Gastrocnemius medialis (tissue), 4 donors: ENCODE measurements at regions not wholly inside any gene's neighbourhood (a gene's known extent, or its start where the extent isn't known, plus 50 kb on each side); places are given as distances from the start of the nearest gene placed in this dataset.

Experiments used
- POLR2A ChIP-seq, 2 donors: fragments of 450-650 bp; IDR thresholded peaks; one replicate each; pipeline ENCODE4 v1.6.1; 2017; ENCODE audit warnings: antibody characterized with exemption in 2 of 2, mild to moderate bottlenecking in 2 of 2, moderate library complexity in 2 of 2
- TF ChIP-seq, protein P1 (sequence below), 5 experiments: fragments of 450-650 bp in 3 of 5; fragments of 200-600 bp in 2 of 5; sonication (generic) in 2 of 5; IDR thresholded peaks in 4 of 5; conservative IDR thresholded peaks in 1 of 5; 1 replicate in 4 of 5; 2 replicates in 1 of 5; pipeline ENCODE4 v1.5.1; 2016 to 2019; ENCODE audit warnings: antibody characterized with exemption in 5 of 5, mild to moderate bottlenecking in 3 of 5, moderate library complexity in 3 of 5

DNA sequence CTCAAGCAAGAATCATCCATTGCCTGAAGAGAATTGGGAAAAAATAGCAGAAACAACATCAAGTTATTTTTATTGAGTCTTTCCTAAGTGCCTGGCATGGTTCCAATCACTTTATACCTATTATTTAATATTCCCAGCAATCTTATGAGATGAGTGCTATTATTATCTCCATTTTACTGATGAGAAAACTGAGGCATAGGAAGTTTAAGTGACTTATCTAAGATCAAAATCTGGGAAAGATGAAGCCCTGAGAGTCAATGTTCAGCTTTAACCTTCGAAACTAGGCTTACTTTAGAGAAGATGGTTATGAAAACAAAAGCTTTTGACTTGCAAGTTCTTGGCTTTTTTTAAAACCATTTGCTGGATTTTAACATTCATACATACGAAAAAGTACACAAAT is 141.6 kb downstream of the APIP start:
- no peak for TF ChIP-seq POLR2A (IDR thresholded peaks at IDR 0.05)
- TF ChIP-seq, protein P1, sequence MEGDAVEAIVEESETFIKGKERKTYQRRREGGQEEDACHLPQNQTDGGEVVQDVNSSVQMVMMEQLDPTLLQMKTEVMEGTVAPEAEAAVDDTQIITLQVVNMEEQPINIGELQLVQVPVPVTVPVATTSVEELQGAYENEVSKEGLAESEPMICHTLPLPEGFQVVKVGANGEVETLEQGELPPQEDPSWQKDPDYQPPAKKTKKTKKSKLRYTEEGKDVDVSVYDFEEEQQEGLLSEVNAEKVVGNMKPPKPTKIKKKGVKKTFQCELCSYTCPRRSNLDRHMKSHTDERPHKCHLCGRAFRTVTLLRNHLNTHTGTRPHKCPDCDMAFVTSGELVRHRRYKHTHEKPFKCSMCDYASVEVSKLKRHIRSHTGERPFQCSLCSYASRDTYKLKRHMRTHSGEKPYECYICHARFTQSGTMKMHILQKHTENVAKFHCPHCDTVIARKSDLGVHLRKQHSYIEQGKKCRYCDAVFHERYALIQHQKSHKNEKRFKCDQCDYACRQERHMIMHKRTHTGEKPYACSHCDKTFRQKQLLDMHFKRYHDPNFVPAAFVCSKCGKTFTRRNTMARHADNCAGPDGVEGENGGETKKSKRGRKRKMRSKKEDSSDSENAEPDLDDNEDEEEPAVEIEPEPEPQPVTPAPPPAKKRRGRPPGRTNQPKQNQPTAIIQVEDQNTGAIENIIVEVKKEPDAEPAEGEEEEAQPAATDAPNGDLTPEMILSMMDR (IDR thresholded peaks at IDR 0.05 in 4 of 5, conservative IDR thresholded peaks at IDR 0.05 in 1 of 5), result no peak
